ENCODE measurements at regions not wholly inside any gene's neighbourhood (a gene's known extent, or its start where the extent isn't known, plus 50 kb on each side); places are given as distances from the start of the nearest gene placed in this dataset.

DNA sequence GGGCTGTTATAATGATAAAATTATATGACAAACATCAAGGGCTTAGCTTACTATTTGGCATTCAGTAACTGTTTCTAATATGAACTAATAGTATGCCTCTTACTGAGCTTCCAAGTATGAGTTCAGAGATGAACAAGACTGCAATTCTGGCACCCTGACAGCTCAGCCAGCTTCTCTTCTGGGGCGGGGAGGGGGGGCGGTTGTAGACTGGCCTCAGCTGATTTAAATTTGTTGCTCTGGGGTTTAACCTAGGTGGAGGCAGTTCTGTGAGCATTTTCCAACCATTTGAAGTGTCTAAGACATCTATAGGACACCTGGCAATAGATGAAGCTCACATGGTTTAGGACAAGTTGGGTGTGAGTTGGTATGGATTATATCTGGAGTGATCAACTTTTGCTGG, 401.9 kb downstream of the QKI start:
- no peaks in the 10 kb centered on the region for H3K27me3 ChIP-seq
- H3K4me1 ChIP-seq = no peaks in the 10 kb centered on the region
- WGBS (ENCODE audit: insufficient coverage, low coverage, low lambda C conversion rate, missing lambda C conversion rate) = 100% methylated on average over 1 of the region's 2 CpGs
- H3K27ac ChIP-seq = no peak overlapping the region
- H3K36me3 ChIP-seq = no peaks in the 10 kb centered on the region
- intact Hi-C loops (cut with DNase I) = no loop called here
- no peak for ATAC-seq
- TF ChIP-seq POLR2A (IDR thresholded peaks at IDR 0.05) = no peak
- TF ChIP-seq, protein P1, sequence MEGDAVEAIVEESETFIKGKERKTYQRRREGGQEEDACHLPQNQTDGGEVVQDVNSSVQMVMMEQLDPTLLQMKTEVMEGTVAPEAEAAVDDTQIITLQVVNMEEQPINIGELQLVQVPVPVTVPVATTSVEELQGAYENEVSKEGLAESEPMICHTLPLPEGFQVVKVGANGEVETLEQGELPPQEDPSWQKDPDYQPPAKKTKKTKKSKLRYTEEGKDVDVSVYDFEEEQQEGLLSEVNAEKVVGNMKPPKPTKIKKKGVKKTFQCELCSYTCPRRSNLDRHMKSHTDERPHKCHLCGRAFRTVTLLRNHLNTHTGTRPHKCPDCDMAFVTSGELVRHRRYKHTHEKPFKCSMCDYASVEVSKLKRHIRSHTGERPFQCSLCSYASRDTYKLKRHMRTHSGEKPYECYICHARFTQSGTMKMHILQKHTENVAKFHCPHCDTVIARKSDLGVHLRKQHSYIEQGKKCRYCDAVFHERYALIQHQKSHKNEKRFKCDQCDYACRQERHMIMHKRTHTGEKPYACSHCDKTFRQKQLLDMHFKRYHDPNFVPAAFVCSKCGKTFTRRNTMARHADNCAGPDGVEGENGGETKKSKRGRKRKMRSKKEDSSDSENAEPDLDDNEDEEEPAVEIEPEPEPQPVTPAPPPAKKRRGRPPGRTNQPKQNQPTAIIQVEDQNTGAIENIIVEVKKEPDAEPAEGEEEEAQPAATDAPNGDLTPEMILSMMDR (IDR thresholded peaks at IDR 0.05) = no peak
- DNase-seq = no peak
- H3K4me3 ChIP-seq = no peak overlapping the region
- no peaks in the 10 kb centered on the region for H3K9me3 ChIP-seq

GRCh38 chr6:163815796-163816195, 401.3 kb downstream of the QKI start:
- ATAC-seq (no peak), DNase-seq (no peak)
- intact Hi-C loops (cut with DNase I) = no loop called here
- no CpG with 5 or more reads among the region's 2 CpGs for WGBS (ENCODE audit: insufficient coverage, low coverage, low lambda C conversion rate, missing lambda C conversion rate)
- H3K36me3 ChIP-seq = no peaks in the 10 kb centered on the region
- no peaks in the 10 kb centered on the region for H3K27me3 ChIP-seq
- H3K4me3 ChIP-seq = no peak overlapping the region
- H3K27ac ChIP-seq = no peak overlapping the region
- H3K9me3 ChIP-seq = no peaks in the 10 kb centered on the region
- H3K4me1 ChIP-seq = no peaks in the 10 kb centered on the region
- TF ChIP-seq POLR2A (IDR thresholded peaks at IDR 0.05) = no peak
- TF ChIP-seq, protein P1 (IDR thresholded peaks at IDR 0.05) = no peak

- DNase-seq (no peak), ATAC-seq (no peak)
- H3K36me3 ChIP-seq = no peaks in the 10 kb centered on the region
- no peaks in the 10 kb centered on the region for H3K27me3 ChIP-seq
- intact Hi-C loops (cut with DNase I) = no loop called here
- no peak for TF ChIP-seq POLR2A (IDR thresholded peaks at IDR 0.05)
- TF ChIP-seq, protein P1 (IDR thresholded peaks at IDR 0.05) = no peak
- H3K4me3 ChIP-seq = no peak overlapping the region
- no peak overlapping the region for H3K27ac ChIP-seq
- H3K9me3 ChIP-seq = no peaks in the 10 kb centered on the region
- 50% methylated on average over 17 of the region's 17 CpGs for WGBS (ENCODE audit: insufficient coverage, low coverage, low lambda C conversion rate, missing lambda C conversion rate)
- no peaks in the 10 kb centered on the region for H3K4me1 ChIP-seq
Measured at GRCh38 chr6:163814494-163815364, 400.2 kb downstream of the QKI start.

- TF ChIP-seq, protein P1 (IDR thresholded peaks at IDR 0.05) = no peak
- TF ChIP-seq POLR2A (IDR thresholded peaks at IDR 0.05) = no peak
- Histone ChIP-seq H3K27ac (no peak overlapping the region), H3K4me1 (peaks cover 0 to 3% (median 0%) of the 10 kb centered on the region in 4 donors), H3K36me3 (no peaks in the 10 kb centered on the region), H3K27me3 (no peaks in the 10 kb centered on the region), H3K9me3 (no peaks in the 10 kb centered on the region), H3K4me3 (no peak overlapping the region)
- no peak for DNase-seq
- WGBS (ENCODE audit: insufficient coverage, low coverage, low lambda C conversion rate, missing lambda C conversion rate) = 51% methylated on average over 3 of the region's 3 CpGs
- ATAC-seq = no peak
- intact Hi-C loops (cut with DNase I) = no loop called here
Measured at GRCh38 chr6:163813979-163814493, 399.5 kb downstream of the QKI start.
